ENCODE measurements at regions not wholly inside any gene's neighbourhood (a gene's known extent, or its start where the extent isn't known, plus 50 kb on each side); places are given as distances from the start of the nearest gene placed in this dataset.

- peaks cover 0 to 39% (median 16%) of the 10 kb centered on the region in 12 donors for H3K4me1 ChIP-seq
- no peak for TF ChIP-seq CTCF (IDR thresholded peaks at IDR 0.05)
- no peak for TF ChIP-seq POLR2A (IDR thresholded peaks at IDR 0.05)
- H3K4me3 ChIP-seq, result no peak overlapping the region
- WGBS, 4 donors, result 91 to 96% (median 95%) methylated on average over 3 of the region's 3 CpGs
- H3K27me3 ChIP-seq, result no peaks in the 10 kb centered on the region
- H3K9me3 ChIP-seq, result no peaks in the 10 kb centered on the region
- H3K27ac ChIP-seq, result no peak overlapping the region
- no peaks in the 10 kb centered on the region for H3K36me3 ChIP-seq
- no peak for ATAC-seq
- intact Hi-C loops (cut with DNase I), result no loop called here
- no peak for DNase-seq
Measured at GRCh38 chr10:43851030-43851429, 202.3 kb upstream of the ZNF32 start.

- DNase-seq, result peak in 1 of 5 donors; percentile 15
- intact Hi-C loops (cut with DNase I), result loop anchor here in 4 of 10 donors (5.0 to 10.0 kb wide), 3 partner anchors 75 to 157 kb away; no protein-coding TSS in a partner anchor
- Histone ChIP-seq H3K4me3 (no peak overlapping the region), H3K4me1 (peaks cover 0 to 36% (median 16%) of the 10 kb centered on the region in 12 donors), H3K27ac (peak overlapping the region in 2 of 12 donors; percentile 3 to 13), H3K9me3 (no peaks in the 10 kb centered on the region), H3K27me3 (no peaks in the 10 kb centered on the region), H3K36me3 (no peaks in the 10 kb centered on the region)
- no peak for TF ChIP-seq CTCF (IDR thresholded peaks at IDR 0.05)
- no peak for TF ChIP-seq POLR2A (IDR thresholded peaks at IDR 0.05)
- 94 to 98% (median 95%) methylated on average over 3 of the region's 3 CpGs for WGBS, 4 donors
- ATAC-seq, result no peak
Measured at GRCh38 chr10:43849551-43849950, 200.9 kb upstream of the ZNF32 start.

GRCh38 chr10:43846968-43847367 is 198.3 kb upstream of the ZNF32 start:
- ATAC-seq, result peak; percentile 8 to 68 (median 32)
- TF ChIP-seq POLR2A (IDR thresholded peaks at IDR 0.05) (no peak), CTCF (IDR thresholded peaks at IDR 0.05) (no peak)
- H3K4me1 ChIP-seq, result peaks cover 0 to 36% (median 15%) of the 10 kb centered on the region in 12 donors
- DNase-seq, result no peak
- 47 to 63% (median 58%) methylated on average over 4 of the region's 4 CpGs for WGBS, 4 donors
- no peaks in the 10 kb centered on the region for H3K36me3 ChIP-seq
- H3K4me3 ChIP-seq, result no peak overlapping the region
- no peaks in the 10 kb centered on the region for H3K9me3 ChIP-seq
- peak overlapping the region in 10 of 12 donors; percentile 6 to 91 (median 68) for H3K27ac ChIP-seq
- intact Hi-C loops (cut with DNase I), result loop anchor here in 4 of 10 donors (5.0 to 10.0 kb wide), 3 partner anchors 72 to 155 kb away; no protein-coding TSS in a partner anchor
- no peaks in the 10 kb centered on the region for H3K27me3 ChIP-seq

GRCh38 chr10:43846187-43846680 is 197.6 kb upstream of the ZNF32 start:
- no peaks in the 10 kb centered on the region for H3K27me3 ChIP-seq
- no peaks in the 10 kb centered on the region for H3K9me3 ChIP-seq
- peak in 4 of 5 donors; percentile 45 to 78 (median 70) for DNase-seq
- peaks cover 0 to 36% (median 15%) of the 10 kb centered on the region in 12 donors for H3K4me1 ChIP-seq
- 48 to 68% (median 59%) methylated on average over 11 of the region's 11 CpGs for WGBS, 4 donors
- intact Hi-C loops (cut with DNase I), result loop anchor here in 4 of 10 donors (5.0 to 10.0 kb wide), 3 partner anchors 71 to 154 kb away; no protein-coding TSS in a partner anchor
- TF ChIP-seq POLR2A (IDR thresholded peaks at IDR 0.05) (no peak), CTCF (IDR thresholded peaks at IDR 0.05) (peak in 3 of 12 donors; percentile 7 to 28 (median 23))
- no peaks in the 10 kb centered on the region for H3K36me3 ChIP-seq
- H3K4me3 ChIP-seq, result peak overlapping the region in 5 of 12 donors; percentile 0 to 31 (median 8)
- H3K27ac ChIP-seq, result peak overlapping the region; percentile 43 to 91 (median 67)
- ATAC-seq, result peak in 3 of 4 donors; percentile 61 to 81 (median 64)
